Choroid plexus epithelial cell (primary cell): ENCODE measurements at regions not wholly inside any gene's neighbourhood (a gene's known extent, or its start where the extent isn't known, plus 50 kb on each side); places are given as distances from the start of the nearest gene placed in this dataset.

Experiments
- DNase-seq: peaks from one replicate; pipeline ENCODE4 v3.0.0-alpha.2; 2010; ENCODE audit warnings: low read depth
- H3K4me3 ChIP-seq: 2 replicates; pipeline ENCODE4 v1.5.1; 2011; ENCODE audit warnings: low read depth, mild to moderate bottlenecking, control low read depth, low read length, moderate library complexity
- CTCF ChIP-seq: conservative IDR thresholded peaks from 2 replicates; pipeline ENCODE4 v1.5.1; 2011; ENCODE audit warnings: low read depth, mild to moderate bottlenecking, control low read depth, inconsistent platforms, low read length, moderate library complexity

GRCh38 chr3:65277798-65278197 is 590.0 kb upstream of the ADAMTS9 start:
- no peak overlapping the region for H3K4me3 ChIP-seq
- DNase-seq = no peak
- no peak for TF ChIP-seq CTCF

GRCh38 chr3:65276551-65276950 is 588.8 kb upstream of the ADAMTS9 start:
- TF ChIP-seq CTCF = no peak
- no peak overlapping the region for H3K4me3 ChIP-seq

GRCh38 chr3:65268426-65268825 is 580.6 kb upstream of the ADAMTS9 start:
- DNase-seq = peak; percentile 41
- H3K4me3 ChIP-seq = no peak overlapping the region
- TF ChIP-seq CTCF = no peak

More at GRCh38 chr3:65276551-65276950, 588.8 kb upstream of the ADAMTS9 start:
- DNase-seq = no peak

- DNase-seq = no peak
- no peak overlapping the region for H3K4me3 ChIP-seq
Measured at GRCh38 chr3:65265942-65266590, 578.3 kb upstream of the ADAMTS9 start.

GRCh38 chr3:65265511-65265910 is 577.7 kb upstream of the ADAMTS9 start:
- DNase-seq = no peak
- H3K4me3 ChIP-seq = no peak overlapping the region
- TF ChIP-seq CTCF = no peak

More at GRCh38 chr3:65265942-65266590, 578.3 kb upstream of the ADAMTS9 start:
- no peak for TF ChIP-seq CTCF

GRCh38 chr3:65262548-65262947 is 574.7 kb upstream of the ADAMTS9 start:
- no peak overlapping the region for H3K4me3 ChIP-seq
- no peak for DNase-seq

More at GRCh38 chr3:65262548-65262947, 574.7 kb upstream of the ADAMTS9 start:
- TF ChIP-seq CTCF = no peak
